ENCODE measurements at regions not wholly inside any gene's neighbourhood (a gene's known extent, or its start where the extent isn't known, plus 50 kb on each side); places are given as distances from the start of the nearest gene placed in this dataset.
"Not testable (repeated sequence)": the region's sequence is repeated elsewhere in the genome, so short reads cannot be mapped to it uniquely, and the experiment has no call there.

DNA sequence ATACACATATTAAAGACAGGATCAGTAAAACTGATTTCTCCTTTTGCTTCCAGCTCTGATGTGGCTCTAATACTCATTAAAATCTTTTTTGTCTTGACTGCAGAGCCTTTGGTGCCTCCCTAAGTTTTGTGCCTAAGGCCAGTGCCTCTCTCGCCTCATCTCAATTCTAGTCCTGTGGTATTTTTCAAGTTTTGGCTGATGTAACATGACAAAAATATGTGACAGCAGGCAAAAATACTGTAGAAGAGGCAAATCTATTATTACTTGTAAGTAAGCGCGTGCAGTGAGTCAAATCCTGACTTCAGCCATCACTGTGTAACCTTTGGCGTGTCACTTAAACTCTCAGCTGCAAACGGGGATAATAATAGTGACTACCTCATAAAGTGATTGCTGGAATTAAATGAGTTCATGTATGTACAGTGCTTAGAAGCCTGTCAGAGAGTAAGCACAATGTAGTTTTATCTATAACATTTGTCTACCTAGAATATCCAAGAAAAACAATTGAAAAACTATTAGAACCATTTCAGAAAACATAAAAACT, 74.0 kb downstream of the MAB21L3 start:
- DNase-seq (ENCODE audit: low read depth in 3 of 3, low spot score in 2 of 3) = no peak

DNA sequence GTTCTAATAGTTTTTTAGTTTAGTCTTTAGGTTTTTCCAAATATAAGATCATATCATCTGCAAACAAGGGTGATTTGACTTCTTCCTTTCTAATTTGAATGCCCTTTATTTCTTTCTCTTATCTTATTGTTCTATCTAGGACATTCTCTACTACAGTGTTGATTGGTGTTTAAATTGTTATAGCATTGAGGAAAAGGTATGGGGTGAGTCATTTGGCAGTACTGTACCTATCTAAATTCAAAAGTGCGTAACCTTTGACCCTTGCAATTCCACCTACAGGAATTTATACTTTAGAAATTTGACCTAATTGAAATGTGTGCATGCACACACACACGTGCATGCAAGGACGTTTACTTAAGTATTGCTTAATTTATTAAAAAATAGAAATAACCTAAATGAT, 78.3 kb downstream of the MAB21L3 start:
- no peak for DNase-seq (ENCODE audit: low read depth in 3 of 3, low spot score in 2 of 3)

DNA sequence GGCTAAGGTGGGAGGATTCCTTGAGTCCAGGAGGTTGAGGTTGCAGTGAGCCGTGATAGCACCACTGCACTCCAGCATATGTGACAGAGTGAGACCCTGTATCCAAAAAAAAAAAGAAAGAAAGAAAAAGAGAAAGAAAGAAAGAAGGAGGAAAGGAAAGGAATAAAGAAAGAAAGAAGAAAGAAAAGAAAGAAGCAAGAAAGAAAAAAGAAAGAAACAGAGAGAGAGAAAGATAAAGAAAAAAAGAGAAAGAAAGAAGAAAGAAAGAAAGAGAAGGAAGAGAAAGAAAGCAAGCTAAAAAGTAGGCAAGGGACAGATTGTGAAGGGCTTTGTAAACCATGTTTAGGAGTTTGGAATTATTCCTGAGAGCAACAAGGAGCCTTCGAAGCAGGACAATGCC, 80.1 kb downstream of the MAB21L3 start:
- no peak for DNase-seq (ENCODE audit: low read depth in 3 of 3, low spot score in 2 of 3)

DNA sequence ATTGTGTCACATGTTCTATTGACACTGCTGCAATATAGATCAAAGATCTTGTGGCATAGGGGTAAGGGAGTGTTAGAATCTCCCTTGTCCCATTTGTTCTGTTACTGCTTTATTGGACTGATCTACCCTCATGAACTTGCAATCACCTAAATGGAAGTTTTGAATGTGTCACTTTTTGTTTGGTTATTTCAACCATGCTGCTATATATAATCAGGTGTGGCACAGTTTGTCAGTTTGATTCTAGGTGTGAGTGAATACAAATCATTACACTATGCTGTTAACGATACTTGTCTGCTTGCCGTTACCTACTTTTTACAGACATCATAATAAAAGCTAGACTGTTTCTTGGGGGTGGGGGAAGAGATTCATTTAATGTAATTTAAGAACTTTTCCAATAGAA, 82.6 kb downstream of the MAB21L3 start:
- DNase-seq (ENCODE audit: low read depth in 3 of 3, low spot score in 2 of 3) = no peak

DNA sequence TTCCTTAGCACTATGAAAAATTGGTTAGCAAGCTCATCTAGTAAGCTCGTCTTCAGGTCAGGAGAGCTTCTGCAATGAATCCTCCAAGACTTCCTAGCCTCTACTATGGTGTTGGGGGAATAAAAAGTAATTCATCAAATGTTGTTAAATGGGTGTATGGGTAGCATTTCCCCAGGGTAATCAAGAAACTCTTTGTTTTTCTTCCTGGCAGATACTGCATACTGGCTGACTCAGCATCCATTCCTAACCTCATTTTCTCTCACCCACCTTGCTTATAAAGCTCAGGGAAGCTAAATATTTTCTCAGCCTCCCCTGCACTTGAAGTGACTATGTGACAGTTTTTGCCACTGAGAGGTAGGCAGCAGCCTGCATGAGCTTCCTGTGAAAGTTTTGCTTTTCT, 83.4 kb downstream of the MAB21L3 start:
- DNase-seq (ENCODE audit: low read depth in 3 of 3, low spot score in 2 of 3) = no peak

DNA sequence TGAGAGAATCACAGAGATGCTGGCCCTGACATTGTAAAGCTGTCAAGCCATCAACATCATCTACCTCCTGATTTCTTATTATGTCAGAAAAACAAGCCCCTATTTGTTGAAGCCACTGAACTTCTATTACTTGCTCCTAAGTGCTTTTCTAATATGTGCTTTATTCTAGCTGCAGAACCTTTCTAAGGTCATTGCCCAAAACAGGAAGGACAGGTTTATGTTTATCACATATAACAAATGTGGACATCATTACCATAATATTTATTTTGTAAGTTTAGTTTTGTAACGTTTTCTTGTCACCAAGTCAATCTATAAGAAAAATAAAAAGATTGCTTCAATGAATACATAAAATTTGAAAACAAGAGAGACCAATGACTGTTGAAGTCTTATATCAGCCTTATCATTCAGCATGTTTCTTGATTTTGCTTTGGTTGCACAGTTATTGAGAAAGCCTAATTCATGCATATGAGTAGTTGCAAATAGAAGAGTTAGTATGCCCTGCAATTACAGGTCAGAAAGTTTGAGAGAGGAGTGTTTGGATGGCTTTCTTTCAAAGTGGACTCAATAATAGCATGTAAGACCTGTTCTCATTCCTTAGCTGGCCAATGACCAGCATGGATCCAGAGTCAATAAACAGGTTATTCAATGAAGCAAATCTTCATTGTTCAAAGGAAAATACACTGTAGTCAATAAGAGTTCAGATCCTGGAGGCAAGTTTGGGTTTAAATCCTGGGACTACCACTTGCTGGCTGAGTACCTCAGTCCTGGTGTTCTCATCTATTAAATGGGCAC, 84.1 kb downstream of the MAB21L3 start:
- no peak for DNase-seq (ENCODE audit: low read depth in 3 of 3, low spot score in 2 of 3)

DNA sequence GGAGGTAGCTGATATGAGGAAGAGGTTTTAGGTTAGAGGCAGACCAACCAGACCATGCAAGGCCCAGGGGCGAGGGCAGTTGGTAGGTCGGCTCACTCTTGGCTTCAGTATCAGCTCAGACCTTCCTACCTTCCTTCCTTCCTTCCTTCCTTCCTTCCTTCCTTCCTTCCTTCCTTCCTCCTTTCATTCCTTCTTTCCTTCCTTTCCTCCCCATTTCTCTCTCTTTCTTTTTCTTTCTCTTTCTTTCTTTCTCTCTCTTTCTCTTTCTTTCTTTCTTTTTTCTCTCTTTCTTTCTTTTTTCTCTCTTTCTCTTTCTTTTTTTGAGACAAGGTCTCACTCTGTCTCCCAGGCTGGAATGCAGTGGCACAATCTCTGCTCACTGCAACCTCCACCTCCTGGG, 89.1 kb downstream of the MAB21L3 start:
- not testable (repeated sequence) for DNase-seq (ENCODE audit: low read depth in 3 of 3, low spot score in 2 of 3)

DNA sequence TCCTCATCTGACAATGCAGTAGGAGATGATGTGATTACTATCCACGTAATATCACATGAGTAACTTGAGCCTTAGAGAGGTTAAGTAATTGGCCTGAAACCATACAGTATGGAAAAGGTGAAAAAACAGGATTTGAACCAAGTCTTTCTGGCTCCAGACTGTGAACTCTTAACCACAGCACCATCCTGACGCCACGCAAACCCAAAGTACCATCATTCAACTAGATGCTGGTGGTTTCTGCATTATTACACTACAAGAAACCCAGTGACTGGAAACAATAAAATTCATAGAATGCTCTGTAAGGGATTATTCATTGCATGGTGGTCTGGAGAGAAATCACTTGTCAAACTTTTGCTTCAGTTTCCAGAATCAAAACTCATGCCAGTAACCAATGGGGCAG, 90.7 kb downstream of the MAB21L3 start:
- DNase-seq (ENCODE audit: low read depth in 3 of 3, low spot score in 2 of 3) = no peak

DNA sequence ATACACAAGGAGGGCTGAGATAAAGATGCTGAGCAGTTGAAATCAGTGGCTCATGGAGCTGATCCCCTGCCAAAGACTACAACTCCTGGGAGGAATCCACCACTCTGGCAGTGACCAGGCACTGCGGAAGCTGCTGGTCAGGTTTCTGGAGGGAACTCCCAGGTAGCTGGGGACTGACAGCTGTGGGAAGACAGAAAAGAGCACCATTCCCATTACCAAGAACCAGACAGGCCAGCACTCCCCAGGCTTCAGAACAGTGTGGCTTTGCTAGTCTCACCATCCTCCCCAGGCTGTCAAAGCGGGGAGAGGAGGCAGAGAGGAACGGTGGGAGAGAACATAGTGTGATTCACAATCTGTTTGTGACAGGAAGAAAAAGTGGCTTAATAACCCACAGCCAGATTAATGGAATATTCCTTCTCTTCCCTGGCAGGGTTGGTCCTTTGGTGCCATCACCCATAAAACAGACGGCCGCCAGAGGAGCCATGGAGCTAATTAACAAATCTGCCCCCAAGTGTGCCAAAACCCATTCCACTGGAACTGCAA, 92.1 kb downstream of the MAB21L3 start:
- no peak for DNase-seq (ENCODE audit: low read depth in 3 of 3, low spot score in 2 of 3)

DNA sequence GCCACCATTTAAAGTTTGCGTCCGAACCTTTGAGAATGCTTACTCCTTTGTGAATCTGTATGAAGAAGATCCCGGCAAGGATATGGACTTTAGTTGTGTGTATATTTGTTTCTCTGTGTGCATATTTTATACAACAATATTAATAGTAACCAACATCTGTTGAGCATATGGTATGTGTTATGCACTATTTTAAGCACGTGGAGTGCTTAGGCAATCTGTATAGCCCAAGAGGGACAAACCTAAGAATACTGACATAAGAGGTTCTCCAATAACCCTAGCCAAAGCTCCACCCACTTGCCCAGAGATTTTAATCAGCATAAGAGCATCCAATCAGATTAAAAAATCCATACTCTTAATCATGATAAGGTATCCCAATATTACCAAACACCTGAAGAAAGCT, 92.7 kb downstream of the MAB21L3 start:
- no peak for DNase-seq (ENCODE audit: low read depth in 3 of 3, low spot score in 2 of 3)

DNA sequence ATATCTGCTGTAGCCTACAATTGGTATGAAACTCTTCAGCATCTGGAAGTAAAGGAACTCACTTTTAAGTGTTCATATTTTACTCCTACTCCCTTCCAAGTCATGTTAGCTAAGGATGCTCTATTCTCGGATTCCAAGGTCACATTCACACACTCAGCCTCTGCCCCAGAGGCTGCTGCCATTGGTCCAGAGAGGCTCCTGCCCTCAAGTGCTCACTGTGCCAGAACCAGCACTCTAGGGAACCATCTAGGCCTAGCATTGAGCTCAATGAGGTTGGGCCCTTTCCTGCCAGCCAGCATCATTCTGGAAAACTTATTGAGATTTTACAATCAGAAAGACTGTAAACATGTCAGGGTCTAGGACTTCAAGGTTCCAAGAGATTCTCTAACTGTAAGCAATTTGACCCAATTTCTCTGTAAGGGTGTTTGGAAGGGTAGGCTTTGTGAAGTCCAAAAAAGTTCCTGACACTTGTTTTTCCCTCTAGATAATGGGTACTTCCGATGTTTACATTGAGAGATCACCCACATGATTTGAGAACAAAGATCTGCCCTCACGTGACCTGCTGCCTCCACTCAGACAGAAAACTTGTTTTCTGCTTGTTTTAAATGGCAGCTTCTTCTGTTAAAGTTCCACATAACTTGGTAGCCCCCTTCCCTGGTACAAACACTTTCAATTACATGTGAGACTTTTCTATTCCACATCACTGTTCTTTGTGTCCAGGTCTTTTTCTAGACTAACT, 94.9 kb downstream of the MAB21L3 start:
- DNase-seq (ENCODE audit: low read depth in 3 of 3, low spot score in 2 of 3) = no peak

DNA sequence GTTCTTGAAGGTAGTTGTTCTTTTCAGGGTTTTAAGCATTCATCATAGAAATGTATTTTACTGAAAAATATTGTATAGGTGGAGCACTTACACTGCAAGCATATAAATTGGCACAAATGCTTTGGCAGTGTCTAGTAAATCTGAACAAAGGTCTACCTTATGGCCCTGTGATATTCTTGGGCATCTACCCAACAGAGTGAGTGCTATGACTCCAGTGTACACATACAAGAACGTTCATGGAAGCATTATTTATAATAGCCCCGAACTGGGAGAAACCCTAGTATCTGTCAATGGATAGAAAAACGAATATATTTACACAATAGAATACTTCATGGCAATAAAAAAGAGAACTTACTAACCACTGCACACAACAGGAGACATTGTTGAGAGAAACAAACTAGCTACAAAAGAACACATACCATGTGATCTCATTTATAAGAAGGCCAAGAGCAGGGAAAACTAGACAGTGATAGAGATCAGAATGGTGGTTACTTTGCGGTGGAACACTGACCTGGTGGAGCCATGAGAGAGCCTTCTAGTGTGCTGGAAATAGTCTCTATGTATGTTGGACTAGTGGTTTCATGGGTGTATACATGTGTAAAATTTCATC, 96.0 kb downstream of the MAB21L3 start:
- no peak for DNase-seq (ENCODE audit: low read depth in 3 of 3, low spot score in 2 of 3)

DNA sequence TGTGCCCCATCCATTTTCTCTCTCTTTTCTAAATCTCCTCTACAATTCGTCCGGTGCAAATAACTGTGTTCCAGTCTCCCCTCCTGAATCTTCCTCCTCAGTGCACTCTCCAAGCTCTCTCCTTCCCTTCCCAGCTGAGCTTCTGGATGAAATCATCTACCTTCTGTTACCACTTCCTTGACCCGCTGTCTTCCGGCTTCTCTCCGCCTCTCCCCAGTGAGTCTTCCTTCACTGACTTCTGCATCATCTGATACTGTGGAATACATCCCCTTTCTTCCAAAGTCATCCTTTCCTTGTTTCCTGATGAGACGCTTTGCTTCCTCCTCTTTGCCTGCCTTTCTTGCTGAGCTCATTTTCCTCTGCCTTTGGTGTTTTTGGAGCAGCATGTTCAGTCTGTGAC, 96.9 kb downstream of the MAB21L3 start:
- no peak for DNase-seq (ENCODE audit: low read depth in 3 of 3, low spot score in 2 of 3)

DNA sequence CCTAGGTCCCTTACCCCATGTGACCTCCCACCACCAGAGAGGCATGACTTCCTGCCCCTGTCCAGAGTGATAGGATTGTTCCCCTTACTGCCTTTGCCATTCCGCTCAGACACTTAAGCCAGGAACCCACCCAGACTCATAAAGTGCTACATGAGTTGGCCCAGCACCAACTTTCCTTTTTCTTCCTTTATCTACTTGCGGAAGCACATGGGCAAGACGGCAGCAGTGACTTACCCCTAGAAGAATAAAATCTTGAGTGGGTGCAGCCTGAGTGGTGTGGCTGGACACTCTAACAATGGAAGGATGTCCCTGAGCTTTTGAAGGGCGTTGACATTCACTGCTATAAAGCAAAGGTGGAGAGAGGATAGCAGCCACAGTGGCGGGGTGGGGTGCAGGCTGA, 100.1 kb downstream of the MAB21L3 start:
- no peak for DNase-seq (ENCODE audit: low read depth in 3 of 3, low spot score in 2 of 3)

DNA sequence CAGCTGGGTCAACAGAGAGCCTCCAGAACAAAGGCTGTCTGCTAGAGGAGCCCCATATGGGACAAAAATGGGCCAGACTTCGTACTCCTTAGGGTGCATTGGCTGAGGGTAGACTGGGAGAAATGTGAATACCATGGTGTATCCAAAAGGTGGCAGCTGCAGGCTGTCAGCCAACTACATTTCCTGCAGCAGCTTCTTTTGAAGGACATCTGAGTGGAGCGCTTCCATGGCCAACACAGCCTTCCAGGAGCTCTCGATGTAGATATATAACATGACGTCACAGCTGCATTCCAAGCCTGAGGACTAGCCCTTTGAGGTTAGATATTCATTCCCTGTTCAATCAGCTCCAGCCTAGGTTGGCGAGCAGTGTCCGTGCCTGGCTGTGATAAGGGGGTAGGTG, 107.7 kb downstream of the MAB21L3 start:
- DNase-seq (ENCODE audit: low read depth in 3 of 3, low spot score in 2 of 3) = no peak

DNA sequence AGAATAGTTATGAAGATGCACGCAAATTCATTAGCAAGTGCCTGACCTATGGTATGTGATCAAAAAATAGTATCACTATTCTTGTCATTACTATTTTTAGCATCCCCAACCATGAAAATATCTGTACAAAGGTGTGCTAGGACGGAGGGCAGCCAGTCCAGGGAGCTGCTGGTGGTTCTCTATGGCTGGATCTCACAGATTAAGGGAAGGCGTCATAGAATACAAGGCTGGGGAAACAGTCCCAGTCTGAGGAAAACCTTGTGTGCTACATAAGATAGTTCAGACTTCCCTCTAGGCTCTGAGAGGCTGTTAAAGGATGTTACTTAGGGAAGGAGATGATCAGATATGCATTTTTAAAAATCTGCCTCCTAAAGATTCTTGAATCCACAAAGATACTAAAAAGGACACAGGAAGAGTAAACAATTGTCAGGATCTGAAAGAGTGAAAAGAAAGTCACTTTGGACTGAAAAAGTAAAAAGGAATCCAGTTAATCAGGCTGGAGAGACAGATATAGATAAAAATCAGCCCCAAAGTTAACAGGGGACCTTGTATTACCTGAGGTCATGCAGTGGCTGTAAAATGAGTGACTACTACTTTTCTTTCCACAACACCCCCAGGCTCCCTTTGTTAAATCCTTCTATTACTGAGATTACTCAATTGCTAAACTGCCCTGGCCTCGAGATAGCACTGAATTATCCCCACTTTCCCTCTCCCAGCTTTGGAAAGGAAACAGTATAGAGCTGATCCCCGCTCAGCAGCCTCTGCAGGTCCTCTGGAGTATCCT, 108.6 kb downstream of the MAB21L3 start:
- no peak for DNase-seq (ENCODE audit: low read depth in 3 of 3, low spot score in 2 of 3)

DNA sequence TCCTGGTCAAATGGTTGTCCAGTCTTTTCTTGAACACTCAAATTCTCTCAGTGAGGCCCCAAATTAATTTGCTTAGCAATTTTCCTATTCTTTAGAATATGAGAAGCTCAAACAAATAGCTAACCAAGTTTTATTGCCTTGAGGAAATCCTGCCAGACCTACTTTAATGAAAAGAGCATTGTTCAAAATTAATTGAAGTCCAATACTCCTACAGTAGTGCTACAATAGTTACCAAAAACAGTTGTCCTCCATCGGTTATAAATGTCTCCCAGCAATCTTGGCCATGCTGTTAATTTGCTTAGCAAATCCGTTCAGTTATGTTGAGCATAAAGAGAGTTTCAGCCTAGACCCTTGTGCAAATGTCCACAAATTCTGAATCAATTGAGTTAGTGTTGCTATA, 112.9 kb downstream of the MAB21L3 start:
- DNase-seq (ENCODE audit: low read depth in 3 of 3, low spot score in 2 of 3) = no peak

DNA sequence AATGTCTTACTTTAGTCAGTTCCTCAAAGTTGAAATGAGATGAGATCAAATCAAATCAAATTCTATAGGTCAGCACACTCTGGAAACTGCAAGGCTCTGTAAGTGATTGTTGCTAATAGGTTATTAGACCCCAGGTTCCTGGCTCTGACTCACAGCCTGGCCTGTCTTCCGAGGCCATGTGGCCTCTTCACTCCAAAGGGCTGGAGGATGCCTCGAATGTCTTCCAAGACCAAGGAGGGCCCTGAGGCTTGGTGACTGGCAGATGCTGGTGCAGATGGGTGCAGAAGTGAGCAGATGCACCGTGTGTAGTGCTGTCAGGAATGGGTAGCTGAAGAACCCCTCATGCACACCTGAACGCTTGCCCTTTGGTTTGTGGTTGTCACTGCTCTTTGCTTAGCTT, 113.4 kb downstream of the MAB21L3 start:
- no peak for DNase-seq (ENCODE audit: low read depth in 3 of 3, low spot score in 2 of 3)

DNA sequence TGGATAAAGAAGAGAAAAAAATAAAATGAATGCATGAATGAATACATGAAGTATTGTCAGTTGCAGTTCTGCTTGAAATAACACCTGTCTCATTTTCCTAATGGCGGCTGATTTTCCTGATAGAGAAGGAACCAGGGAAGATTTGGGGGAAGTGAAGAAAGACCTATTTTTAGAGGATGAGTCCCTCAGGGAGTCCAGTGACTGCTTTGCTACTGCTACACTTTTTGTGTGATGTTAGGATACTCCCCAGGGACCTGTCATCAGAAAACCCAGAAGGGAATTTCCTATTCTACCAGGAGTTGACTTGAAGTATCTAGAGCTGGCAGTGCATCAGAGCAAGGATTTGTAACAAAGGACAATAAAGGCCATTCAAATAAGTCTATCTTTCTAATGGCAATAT, 114.8 kb downstream of the MAB21L3 start:
- DNase-seq (ENCODE audit: low read depth in 3 of 3, low spot score in 2 of 3) = no peak

DNA sequence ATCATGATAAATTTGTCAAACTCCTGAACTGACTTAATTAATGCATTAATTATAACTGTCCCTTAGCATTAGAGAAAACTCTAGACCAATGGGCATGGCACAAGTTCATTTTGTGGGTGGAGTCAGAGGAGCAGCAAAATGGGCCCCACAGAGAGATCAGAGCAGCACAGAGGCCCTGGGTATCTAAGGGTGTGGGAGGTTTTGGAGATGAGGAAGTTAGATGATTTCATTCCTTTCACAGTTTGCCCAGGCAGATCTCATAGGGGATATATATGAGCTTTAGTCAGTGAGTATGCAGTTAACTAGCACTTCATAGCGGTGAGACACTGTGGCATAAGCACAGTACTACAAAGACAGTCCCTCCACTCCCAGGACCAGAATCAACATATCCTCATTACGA, 117.3 kb downstream of the MAB21L3 start:
- DNase-seq (ENCODE audit: low read depth in 3 of 3, low spot score in 2 of 3) = no peak

DNA sequence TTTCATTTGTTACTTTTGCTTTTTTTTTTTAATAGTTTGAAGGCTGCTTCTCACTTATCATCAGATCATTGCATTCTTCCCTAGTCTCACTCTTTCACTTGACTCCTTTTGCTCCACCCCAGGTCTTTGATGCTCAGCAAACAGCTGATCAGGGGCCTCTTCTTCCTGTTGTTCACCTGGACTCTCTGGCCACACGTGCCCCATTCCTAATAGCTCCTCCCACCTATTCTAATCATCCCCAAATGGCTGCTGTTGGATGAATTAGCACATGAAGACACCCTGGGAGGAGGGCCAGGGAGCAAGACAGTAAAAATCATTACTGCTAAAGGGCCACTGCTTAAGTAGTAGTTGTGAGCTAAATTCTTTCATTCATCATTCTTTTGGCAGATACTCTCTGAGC, 119.5 kb downstream of the MAB21L3 start:
- no peak for DNase-seq (ENCODE audit: low read depth in 3 of 3, low spot score in 2 of 3)
